GM18520 (cell line): ENCODE measurements at regions not wholly inside any gene's neighbourhood (a gene's known extent, or its start where the extent isn't known, plus 50 kb on each side); places are given as distances from the start of the nearest gene placed in this dataset.

Experiments
- ATAC-seq: cut with Tn5 transposase; IDR thresholded peaks from one replicate; pipeline ENCODE4 v1.9.1; 2021; ENCODE audit not compliant: unreplicated experiment

- ATAC-seq = no peak
Measured at GRCh38 chr1:101089613-101090338, 64.2 kb upstream of the DPH5 start.

- ATAC-seq = no peak
Measured at GRCh38 chr1:101088431-101088830, 62.8 kb upstream of the DPH5 start.

- no peak for ATAC-seq
Measured at GRCh38 chr1:101086783-101087182, 61.2 kb upstream of the DPH5 start.

GRCh38 chr1:101081496-101082488 is 56.2 kb upstream of the DPH5 start:
- no peak for ATAC-seq

DNA sequence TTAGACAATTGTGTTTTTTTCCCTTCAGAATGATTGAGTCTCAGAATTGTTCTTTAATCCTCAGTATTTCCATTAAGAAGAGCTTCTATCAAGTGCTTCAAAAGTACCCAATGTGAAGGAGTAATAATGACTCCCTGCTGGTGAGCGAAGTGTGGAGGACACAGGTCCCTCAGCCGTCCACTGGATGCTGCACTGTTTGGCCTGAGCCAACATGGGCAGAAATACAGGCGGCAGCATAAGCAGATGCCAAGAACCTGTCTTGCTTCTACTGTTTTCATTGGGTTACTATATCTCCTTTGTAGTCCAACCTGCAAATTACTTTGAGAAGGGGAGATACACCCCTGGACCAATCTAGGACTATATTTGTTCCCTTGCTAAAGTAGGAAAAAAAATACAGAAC is 55.3 kb upstream of the DPH5 start:
- no peak for ATAC-seq

DNA sequence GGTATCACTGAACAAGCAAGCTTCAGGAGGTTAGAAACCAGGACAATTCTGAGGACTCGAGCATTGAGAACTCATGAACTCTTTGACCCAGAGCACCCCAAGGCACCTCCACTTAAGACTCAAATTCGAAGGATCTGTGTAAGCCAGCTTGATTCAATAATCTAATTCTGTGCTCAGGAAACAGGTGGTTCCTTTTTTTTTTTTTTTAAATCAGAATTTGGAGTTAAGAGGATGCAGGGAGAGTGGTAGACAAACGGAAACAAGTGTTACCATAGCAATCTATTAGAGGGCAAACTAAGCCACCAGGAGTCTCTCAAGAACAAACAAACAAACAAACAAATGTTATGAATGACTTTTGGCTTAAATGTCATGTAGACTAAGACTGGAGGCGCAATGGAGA is 53.8 kb upstream of the DPH5 start:
- no peak for ATAC-seq

DNA sequence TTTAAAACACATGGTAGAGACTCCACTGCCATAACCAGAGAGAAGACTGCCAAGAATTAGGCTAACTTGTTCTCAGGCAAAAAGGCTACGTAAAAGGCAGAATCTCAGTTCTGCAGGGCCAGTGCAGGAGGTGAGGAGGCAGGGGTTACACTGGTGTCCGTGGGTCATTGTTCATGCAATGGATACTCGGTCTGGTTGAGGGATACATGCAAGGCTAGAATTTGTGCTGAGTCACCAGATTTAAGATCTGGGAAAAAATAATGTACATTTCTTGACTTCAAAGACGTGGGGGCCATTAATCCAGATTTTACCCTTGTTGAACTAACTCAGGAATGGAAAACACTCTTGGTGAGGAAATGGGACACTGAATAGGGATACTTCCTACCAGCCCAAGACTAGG is 52.3 kb upstream of the DPH5 start:
- ATAC-seq = no peak

DNA sequence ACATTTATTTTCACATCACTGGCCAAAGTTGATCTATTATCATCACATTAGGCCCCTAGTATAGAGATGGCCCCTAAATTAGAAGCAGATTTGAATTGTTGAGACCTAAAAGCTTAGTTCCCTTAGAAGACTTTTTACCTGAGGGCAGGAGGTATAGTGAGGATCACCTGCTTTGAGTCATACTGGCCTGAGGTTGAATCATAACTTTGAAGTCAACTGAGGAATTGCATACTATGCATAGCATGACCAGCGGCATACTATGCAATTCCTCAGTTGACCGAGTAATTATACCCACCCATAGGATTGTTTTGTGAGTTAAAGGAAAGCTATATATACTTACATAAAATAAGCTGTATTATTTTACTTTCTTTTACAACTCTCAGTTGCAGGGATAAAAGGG is 50.3 kb upstream of the DPH5 start:
- ATAC-seq = no peak
